ENCODE measurements at regions not wholly inside any gene's neighbourhood (a gene's known extent, or its start where the extent isn't known, plus 50 kb on each side); places are given as distances from the start of the nearest gene placed in this dataset.

DNA sequence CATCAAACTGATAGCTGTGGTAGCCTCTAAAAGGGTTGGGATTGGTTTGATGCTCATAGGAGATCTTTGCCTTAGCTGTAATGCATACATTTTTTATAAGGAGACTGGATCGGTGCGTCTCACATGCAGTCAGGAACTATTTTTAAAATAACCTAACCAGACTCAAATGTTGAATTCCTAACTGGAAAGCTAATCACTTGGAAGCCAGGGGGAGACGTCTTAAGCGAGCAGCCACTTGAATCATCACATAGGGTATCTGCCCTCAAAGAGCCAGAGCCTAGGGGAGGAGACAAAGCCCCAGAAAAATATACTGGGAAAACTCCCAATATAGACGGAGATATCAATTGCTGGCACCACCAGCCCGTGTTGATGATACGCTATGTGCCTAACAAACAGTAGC lies 61.7 kb upstream of the PUM1 start:
- H3K9me3 ChIP-seq (ENCODE audit: control insufficient read depth, low read length): no peaks in the 10 kb centered on the region
- H3K4me3 ChIP-seq (ENCODE audit: low read length): no peak overlapping the region
- intact Hi-C loops (cut with DNase I): no loop called here
- no peak for DNase-seq
- no peaks in the 10 kb centered on the region for H3K4me1 ChIP-seq (ENCODE audit: control insufficient read depth, insufficient read depth, low read length)
- WGBS: 52% methylated on average over 7 of the region's 7 CpGs
- no peak for ATAC-seq
- no peaks in the 10 kb centered on the region for H3K27me3 ChIP-seq (ENCODE audit: control insufficient read depth, insufficient read depth)
- no peak overlapping the region for H3K27ac ChIP-seq (ENCODE audit: low read length)

DNA sequence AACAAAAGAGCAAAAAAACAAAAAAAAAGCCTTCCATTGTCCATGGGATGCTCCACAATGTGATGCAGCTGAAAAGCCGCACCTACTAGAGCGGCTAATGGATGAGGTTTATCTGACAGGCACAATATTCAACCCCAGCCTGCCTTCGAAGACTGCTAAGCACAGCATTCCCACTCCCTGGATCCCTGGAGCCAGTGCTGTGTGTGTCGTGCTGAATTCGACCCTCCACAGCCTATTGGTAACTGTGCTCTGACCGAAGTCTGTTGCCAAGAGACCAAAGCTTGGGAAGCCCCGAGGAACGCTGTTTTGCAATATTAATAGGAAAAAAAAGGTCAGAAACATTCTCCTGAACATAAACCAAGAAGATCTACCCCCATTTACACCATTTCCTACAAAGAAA lies 57.2 kb upstream of the PUM1 start:
- ATAC-seq (peak in 1 of 2 donors; percentile 41), DNase-seq (no peak)
- 58% methylated on average over 8 of the region's 8 CpGs for WGBS
- Histone ChIP-seq H3K27me3 (ENCODE audit: control insufficient read depth, insufficient read depth) (no peaks in the 10 kb centered on the region), H3K4me1 (ENCODE audit: control insufficient read depth, insufficient read depth, low read length) (no peaks in the 10 kb centered on the region), H3K27ac (ENCODE audit: low read length) (no peak overlapping the region), H3K4me3 (ENCODE audit: low read length) (no peak overlapping the region), H3K9me3 (ENCODE audit: control insufficient read depth, low read length) (no peaks in the 10 kb centered on the region)
- intact Hi-C loops (cut with DNase I): no loop called here

DNA sequence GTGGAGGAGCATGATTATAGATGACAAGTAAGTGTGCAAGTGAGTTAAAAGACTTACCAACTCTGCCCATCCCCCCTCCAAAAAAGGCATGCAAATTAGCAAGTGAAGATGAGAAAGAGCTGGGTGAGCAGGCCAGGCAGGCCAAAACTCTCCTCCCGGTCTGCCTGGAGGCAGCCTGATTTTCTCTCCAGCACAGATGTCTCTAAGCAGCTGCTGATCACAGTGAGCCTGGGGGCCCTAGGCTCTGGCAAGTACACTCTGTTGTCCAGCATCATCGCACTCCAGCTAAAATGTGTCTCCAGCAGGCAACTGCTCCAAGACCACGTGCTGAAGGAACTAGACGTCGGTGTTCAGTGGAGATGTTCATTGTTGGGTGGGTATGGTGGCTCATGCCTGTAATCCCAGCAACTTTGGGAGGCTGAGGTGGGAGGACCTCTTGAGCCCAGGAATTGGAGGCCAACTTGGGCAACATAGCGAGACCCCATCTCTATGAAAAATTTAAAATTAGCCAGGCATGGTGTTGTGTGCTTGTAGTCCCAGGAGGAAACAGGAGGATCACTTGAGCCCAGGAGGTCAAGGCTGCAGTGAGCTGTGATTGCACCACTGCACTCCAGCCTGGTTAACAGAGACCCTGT lies 56.7 kb upstream of the PUM1 start:
- intact Hi-C loops (cut with DNase I): no loop called here
- ATAC-seq: no peak
- no peaks in the 10 kb centered on the region for H3K4me1 ChIP-seq (ENCODE audit: control insufficient read depth, insufficient read depth, low read length)
- H3K27ac ChIP-seq (ENCODE audit: low read length): no peak overlapping the region
- no peak for DNase-seq
- no peaks in the 10 kb centered on the region for H3K27me3 ChIP-seq (ENCODE audit: control insufficient read depth, insufficient read depth)
- H3K4me3 ChIP-seq (ENCODE audit: low read length): no peak overlapping the region
- no peaks in the 10 kb centered on the region for H3K9me3 ChIP-seq (ENCODE audit: control insufficient read depth, low read length)
- 55% methylated on average over 6 of the region's 6 CpGs for WGBS

DNA sequence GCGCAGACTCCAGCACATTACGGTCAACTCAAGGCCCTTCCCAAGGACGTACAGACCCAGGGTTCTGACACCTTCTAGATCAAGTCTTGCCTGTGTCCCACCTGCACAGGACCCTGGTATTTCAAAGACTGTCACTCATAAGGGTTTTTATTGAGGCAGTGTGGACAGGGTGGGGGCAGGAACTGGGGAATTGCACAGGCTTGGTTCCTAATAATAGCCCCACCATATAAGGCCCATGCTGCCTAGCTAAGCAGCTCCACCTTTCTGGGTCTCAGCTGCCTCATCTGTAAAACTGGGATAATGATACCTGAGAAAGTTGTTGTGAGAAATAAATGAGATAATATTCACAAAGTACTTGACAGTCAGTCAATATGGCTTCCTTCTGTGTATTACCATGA lies 55.3 kb upstream of the PUM1 start:
- intact Hi-C loops (cut with DNase I): no loop called here
- H3K27me3 ChIP-seq (ENCODE audit: control insufficient read depth, insufficient read depth): no peaks in the 10 kb centered on the region
- no peaks in the 10 kb centered on the region for H3K9me3 ChIP-seq (ENCODE audit: control insufficient read depth, low read length)
- WGBS: 89% methylated on average over 3 of the region's 3 CpGs
- no peaks in the 10 kb centered on the region for H3K4me1 ChIP-seq (ENCODE audit: control insufficient read depth, insufficient read depth, low read length)
- H3K4me3 ChIP-seq (ENCODE audit: low read length): no peak overlapping the region
- H3K27ac ChIP-seq (ENCODE audit: low read length): no peak overlapping the region
- peak in 1 of 2 donors; percentile 40 for ATAC-seq
- no peak for DNase-seq

DNA sequence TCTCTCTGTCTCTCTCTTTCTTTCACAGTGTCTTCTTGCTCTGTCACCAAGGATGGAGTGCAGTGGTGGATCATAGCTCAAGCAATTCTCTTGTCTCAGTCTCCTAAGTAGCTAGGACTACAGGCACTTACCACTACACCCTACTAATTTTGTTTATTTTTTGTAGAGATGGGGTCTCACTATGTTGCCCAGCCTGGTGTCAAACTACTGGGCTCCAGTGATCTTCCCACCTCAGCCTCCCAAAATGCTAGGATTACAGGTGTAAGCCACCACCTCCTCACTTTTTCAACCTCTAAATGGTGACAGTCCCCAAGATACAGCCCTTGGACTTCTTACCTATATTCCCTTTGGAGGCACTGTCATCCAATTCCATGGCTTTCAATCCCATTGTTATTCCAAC lies 50.5 kb upstream of the PUM1 start:
- Histone ChIP-seq H3K27ac (ENCODE audit: low read length) (no peak overlapping the region), H3K9me3 (ENCODE audit: control insufficient read depth, low read length) (no peaks in the 10 kb centered on the region), H3K4me3 (ENCODE audit: low read length) (no peak overlapping the region), H3K4me1 (ENCODE audit: control insufficient read depth, insufficient read depth, low read length) (no peaks in the 10 kb centered on the region), H3K27me3 (ENCODE audit: control insufficient read depth, insufficient read depth) (no peaks in the 10 kb centered on the region)
- intact Hi-C loops (cut with DNase I): no loop called here
- DNase-seq: no peak
- no peak for ATAC-seq
